Left ventricle myocardium inferior (tissue), 1 donor: ENCODE measurements at regions not wholly inside any gene's neighbourhood (a gene's known extent, or its start where the extent isn't known, plus 50 kb on each side); places are given as distances from the start of the nearest gene placed in this dataset.

ENCODE experiments used
- DNase-seq: peaks from one replicate; pipeline ENCODE4 v3.0.0-alpha.2; 2020
- H3K27ac ChIP-seq: fragments of 200-600 bp; replicated peaks from 2 replicates; pipeline ENCODE4 v1.8.0; 2021
- H3K27me3 ChIP-seq: fragments of 200-600 bp; 2 replicates; pipeline ENCODE4 v1.8.0; 2021; ENCODE audit warnings: low read depth
- H3K36me3 ChIP-seq: fragments of 200-600 bp; 2 replicates; pipeline ENCODE4 v1.8.0; 2021
- H3K4me1 ChIP-seq: fragments of 200-600 bp; 2 replicates; pipeline ENCODE4 v1.8.0; 2021
- H3K4me3 ChIP-seq: fragments of 200-600 bp; 2 replicates; pipeline ENCODE4 v1.8.0; 2021; ENCODE audit warnings: mild to moderate bottlenecking, moderate library complexity
- H3K9me3 ChIP-seq: fragments of 200-600 bp; replicated peaks from 2 replicates; pipeline ENCODE4 v1.8.0; 2021
- intact Hi-C: fragments of 100-400 bp; cut with micrococcal nuclease; formaldehyde crosslinking; loops from one replicate; pipeline ENCODE4 v1.11.0; 2022
- TF ChIP-seq, protein P1 (sequence below): fragments of 200-600 bp; IDR thresholded peaks from 2 replicates; pipeline ENCODE4 v1.8.0; 2021; ENCODE audit warnings: antibody characterized with exemption, mild to moderate bottlenecking, borderline replicate concordance
- donor health status: DM: no; HTN: yes; CAD: no; lungs with severe emphysema.

DNA sequence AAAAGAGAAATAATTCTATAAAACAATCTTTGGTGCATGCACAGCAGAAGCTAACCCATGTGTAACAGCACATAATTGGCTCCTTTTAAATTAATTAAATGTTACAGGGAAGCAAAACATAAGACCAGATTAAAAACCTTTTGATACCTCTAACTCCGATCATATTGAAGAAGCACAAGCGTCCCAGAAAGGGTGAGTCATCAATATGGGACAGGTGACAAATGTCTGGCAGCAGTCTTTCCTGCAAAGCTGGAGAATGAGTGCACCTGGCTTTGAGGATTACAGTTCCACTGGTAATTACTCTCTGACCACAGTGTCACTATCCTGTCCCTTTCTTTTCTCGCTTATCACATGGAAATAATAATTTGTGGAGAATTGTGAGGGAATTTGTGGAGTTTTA, 94.6 kb downstream of the FAM9B start:
- TF ChIP-seq, protein P1, sequence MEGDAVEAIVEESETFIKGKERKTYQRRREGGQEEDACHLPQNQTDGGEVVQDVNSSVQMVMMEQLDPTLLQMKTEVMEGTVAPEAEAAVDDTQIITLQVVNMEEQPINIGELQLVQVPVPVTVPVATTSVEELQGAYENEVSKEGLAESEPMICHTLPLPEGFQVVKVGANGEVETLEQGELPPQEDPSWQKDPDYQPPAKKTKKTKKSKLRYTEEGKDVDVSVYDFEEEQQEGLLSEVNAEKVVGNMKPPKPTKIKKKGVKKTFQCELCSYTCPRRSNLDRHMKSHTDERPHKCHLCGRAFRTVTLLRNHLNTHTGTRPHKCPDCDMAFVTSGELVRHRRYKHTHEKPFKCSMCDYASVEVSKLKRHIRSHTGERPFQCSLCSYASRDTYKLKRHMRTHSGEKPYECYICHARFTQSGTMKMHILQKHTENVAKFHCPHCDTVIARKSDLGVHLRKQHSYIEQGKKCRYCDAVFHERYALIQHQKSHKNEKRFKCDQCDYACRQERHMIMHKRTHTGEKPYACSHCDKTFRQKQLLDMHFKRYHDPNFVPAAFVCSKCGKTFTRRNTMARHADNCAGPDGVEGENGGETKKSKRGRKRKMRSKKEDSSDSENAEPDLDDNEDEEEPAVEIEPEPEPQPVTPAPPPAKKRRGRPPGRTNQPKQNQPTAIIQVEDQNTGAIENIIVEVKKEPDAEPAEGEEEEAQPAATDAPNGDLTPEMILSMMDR = no peak
- H3K36me3 ChIP-seq = no peaks in the 10 kb centered on the region

DNA sequence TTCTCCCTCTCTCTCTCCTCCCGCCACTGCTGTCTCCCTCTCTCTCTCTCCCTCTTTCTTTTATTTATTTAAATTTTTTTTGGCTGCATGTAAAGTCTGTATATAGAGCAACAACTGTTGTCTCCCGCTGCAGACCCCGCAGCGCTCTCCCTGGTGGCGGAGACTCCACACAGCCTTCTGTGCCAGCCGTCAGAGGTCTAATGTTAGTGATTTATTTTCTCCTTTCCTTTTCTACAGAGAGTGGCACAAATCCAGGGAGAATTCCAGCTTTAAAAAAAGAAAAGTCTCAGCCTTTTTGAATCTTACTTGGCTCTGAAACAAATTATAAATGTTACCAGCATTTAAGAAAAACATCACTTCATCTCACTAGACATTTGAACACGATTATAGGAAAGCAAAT, 106.2 kb downstream of the FAM9B start:
- Histone ChIP-seq H3K27ac (no peak overlapping the region), H3K36me3 (no peaks in the 10 kb centered on the region), H3K9me3 (no peaks in the 10 kb centered on the region), H3K27me3 (no peaks in the 10 kb centered on the region), H3K4me1 (no peaks in the 10 kb centered on the region), H3K4me3 (no peak overlapping the region)
- intact Hi-C loops = no loop called here
- TF ChIP-seq, protein P1 = no peak
- no peak for DNase-seq

More for the DNA sequence above, 94.6 kb downstream of the FAM9B start:
- intact Hi-C loops = no loop called here
- H3K9me3 ChIP-seq = no peaks in the 10 kb centered on the region
- no peak for DNase-seq
- no peaks in the 10 kb centered on the region for H3K4me1 ChIP-seq
- H3K27me3 ChIP-seq = no peaks in the 10 kb centered on the region
- H3K4me3 ChIP-seq = no peak overlapping the region
- H3K27ac ChIP-seq = no peak overlapping the region

DNA sequence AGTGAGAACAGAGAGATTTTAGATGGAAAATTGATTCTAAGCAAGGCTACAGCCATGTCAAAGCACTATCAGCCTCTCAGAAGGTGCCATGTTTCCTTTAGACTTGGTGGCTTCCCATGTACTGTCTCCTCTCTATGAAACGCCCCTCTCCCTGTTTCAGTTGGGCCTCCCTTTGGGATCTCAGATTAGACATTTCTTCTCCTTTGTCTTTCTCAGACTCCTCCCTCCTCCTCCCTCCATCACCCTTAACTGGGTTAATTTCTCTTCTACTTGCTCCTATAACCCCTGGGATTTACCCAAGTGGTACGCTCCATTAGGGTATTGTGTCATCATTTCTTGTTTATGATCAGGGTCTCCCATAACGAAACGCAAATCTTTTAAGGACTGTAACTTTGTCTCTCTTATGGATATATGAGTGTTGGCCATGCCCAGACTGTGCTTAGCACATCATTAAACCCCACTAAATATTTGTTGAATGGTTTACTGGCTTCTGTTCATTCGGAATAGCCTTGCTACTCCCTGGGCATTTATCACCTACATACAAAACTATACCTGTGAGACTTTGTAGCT, 106.8 kb downstream of the FAM9B start:
- H3K9me3 ChIP-seq = no peaks in the 10 kb centered on the region
- no peaks in the 10 kb centered on the region for H3K27me3 ChIP-seq
- H3K4me1 ChIP-seq = no peaks in the 10 kb centered on the region
- no peak overlapping the region for H3K4me3 ChIP-seq
- no peak for DNase-seq
- intact Hi-C loops = no loop called here
- TF ChIP-seq, protein P1 = no peak
- no peaks in the 10 kb centered on the region for H3K36me3 ChIP-seq
- no peak overlapping the region for H3K27ac ChIP-seq

DNA sequence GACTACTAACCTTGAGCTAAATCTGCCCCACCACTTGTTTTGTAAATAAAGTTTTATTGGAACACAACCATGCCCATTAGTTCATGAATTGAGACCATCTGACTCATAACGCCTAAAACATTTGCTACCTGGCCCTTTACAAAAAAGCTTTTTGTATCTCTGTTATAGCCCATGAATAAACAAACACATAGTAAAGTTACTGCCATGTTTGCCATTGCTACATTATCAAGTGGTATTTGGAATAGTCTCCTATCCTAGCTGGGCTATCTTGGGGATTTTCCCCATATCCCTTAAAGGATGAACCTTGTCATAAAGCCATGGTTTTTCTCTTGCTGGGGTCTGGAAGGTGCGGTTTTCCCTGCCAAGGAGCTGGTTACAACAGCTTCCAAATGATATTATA, 112.3 kb downstream of the FAM9B start:
- no peak for DNase-seq
- H3K9me3 ChIP-seq = no peaks in the 10 kb centered on the region
- H3K4me1 ChIP-seq = no peaks in the 10 kb centered on the region
- H3K27ac ChIP-seq = no peak overlapping the region
- no peaks in the 10 kb centered on the region for H3K36me3 ChIP-seq
- H3K4me3 ChIP-seq = no peak overlapping the region
- TF ChIP-seq, protein P1 = no peak
- intact Hi-C loops = no loop called here
- no peaks in the 10 kb centered on the region for H3K27me3 ChIP-seq

DNA sequence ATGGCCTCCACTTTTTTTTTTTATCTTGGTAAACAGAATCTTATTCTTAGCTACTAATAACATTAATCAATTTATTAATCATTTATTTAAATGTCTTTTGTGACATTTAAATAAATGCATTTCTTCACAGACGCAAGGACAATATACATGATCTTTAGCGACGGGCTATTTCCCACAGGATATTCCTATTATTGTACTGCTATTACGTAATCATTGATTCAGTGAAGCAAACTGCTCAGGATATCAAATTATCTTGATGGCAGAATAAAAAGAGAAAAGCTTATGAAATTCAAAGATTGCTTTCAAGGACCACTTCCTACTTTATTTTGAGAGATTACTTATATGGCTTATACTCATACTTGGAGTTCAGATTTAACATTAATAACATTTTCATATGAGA, 114.1 kb downstream of the FAM9B start:
- H3K4me1 ChIP-seq = no peaks in the 10 kb centered on the region
- no peak for DNase-seq
- TF ChIP-seq, protein P1 = no peak
- H3K4me3 ChIP-seq = no peak overlapping the region
- no peaks in the 10 kb centered on the region for H3K36me3 ChIP-seq
- no peak overlapping the region for H3K27ac ChIP-seq
- intact Hi-C loops = no loop called here
- no peaks in the 10 kb centered on the region for H3K9me3 ChIP-seq
- H3K27me3 ChIP-seq = no peaks in the 10 kb centered on the region
